Transverse colon (tissue), 3 donors: ENCODE measurements at regions not wholly inside any gene's neighbourhood (a gene's known extent, or its start where the extent isn't known, plus 50 kb on each side); places are given as distances from the start of the nearest gene placed in this dataset.

Experiments
- EP300 ChIP-seq: sonication (generic); formaldehyde crosslinking; IDR thresholded peaks from one replicate; pipeline ENCODE4 v1.6.1; 2017; ENCODE audit warnings: antibody characterized with exemption, low read depth
- POLR2A ChIP-seq: fragments of 450-650 bp; IDR thresholded peaks from one replicate; pipeline ENCODE4 v1.6.1; 2016; ENCODE audit warnings: antibody characterized with exemption, mild to moderate bottlenecking, moderate library complexity
- TF ChIP-seq, protein P1 (sequence below), 5 experiments: fragments of 200-600 bp in 3 of 5; fragments of 450-650 bp in 2 of 5; sonication (generic) in 3 of 5; IDR thresholded peaks; 1 replicate in 2 of 5; 2 replicates in 3 of 5; pipeline ENCODE4 v1.5.1; 2016 to 2017; ENCODE audit warnings: antibody characterized with exemption in 5 of 5, inconsistent platforms in 3 of 5, mild to moderate bottlenecking in 2 of 5, moderate library complexity in 1 of 5

DNA sequence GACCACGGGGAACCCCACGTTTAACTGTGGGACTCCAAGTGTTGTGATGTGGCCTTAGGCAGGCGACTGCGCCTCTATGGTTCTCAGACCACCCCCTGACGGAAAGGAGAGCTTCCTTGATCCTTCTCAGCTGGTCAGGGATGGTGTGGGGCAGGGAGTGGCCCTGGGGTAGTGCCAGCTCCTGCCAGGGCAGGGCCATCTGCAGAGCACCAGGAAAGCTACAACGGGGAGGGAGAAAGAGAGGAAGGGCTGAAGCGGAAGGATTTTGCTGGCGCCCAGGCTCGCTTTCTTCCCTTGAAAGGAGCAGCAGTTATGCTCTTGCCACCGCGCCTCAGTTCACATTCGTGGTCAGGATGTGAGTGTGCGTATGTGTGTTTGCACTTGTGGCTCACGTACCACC lies 74.9 kb upstream of the PCBD1 start:
- TF ChIP-seq POLR2A: no peak
- TF ChIP-seq, protein P1, sequence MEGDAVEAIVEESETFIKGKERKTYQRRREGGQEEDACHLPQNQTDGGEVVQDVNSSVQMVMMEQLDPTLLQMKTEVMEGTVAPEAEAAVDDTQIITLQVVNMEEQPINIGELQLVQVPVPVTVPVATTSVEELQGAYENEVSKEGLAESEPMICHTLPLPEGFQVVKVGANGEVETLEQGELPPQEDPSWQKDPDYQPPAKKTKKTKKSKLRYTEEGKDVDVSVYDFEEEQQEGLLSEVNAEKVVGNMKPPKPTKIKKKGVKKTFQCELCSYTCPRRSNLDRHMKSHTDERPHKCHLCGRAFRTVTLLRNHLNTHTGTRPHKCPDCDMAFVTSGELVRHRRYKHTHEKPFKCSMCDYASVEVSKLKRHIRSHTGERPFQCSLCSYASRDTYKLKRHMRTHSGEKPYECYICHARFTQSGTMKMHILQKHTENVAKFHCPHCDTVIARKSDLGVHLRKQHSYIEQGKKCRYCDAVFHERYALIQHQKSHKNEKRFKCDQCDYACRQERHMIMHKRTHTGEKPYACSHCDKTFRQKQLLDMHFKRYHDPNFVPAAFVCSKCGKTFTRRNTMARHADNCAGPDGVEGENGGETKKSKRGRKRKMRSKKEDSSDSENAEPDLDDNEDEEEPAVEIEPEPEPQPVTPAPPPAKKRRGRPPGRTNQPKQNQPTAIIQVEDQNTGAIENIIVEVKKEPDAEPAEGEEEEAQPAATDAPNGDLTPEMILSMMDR (IDR thresholded peaks at IDR 0.05): no peak
- TF ChIP-seq EP300: no peak
